ENCODE measurements at regions not wholly inside any gene's neighbourhood (a gene's known extent, or its start where the extent isn't known, plus 50 kb on each side); places are given as distances from the start of the nearest gene placed in this dataset.
A peak's percentile ranks its signal among the peaks of the same experiment; 100 is the strongest.

GRCh38 chr3:59546522-59546921, 496.7 kb upstream of the CFAP20DC start:
- no peaks in the 10 kb centered on the region for H3K9me3 ChIP-seq (ENCODE audit: control insufficient read depth, low read length)
- no peak overlapping the region for H3K27ac Mint-ChIP-seq

DNA sequence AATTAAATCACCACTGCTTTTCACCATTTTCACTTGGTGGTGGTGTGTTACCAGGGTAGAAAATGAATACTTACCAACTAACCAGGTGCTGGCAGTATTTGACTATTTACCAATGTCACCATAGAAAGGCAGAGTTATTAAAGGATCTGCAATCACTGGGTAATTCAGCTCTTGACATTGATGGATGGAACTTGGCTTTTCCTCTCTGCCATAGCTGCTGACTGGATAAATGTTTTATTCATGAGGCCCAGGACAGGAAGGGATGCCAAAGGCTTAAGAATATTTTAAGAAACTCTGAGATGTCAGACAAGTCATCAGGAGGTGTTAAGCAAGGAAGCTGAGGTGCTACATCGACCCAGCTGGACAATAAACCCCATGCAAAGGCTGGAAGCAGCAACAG, 495.5 kb upstream of the CFAP20DC start:
- H3K36me3 Mint-ChIP-seq (ENCODE audit: low read depth) = no peaks in the 10 kb centered on the region
- no peaks in the 10 kb centered on the region for H3K9me3 Mint-ChIP-seq
- H3K27me3 Mint-ChIP-seq (ENCODE audit: insufficient read depth) = no peaks in the 10 kb centered on the region
- H3K4me3 Mint-ChIP-seq = no peak overlapping the region
- Histone ChIP-seq H3K9me3 (ENCODE audit: control insufficient read depth, low read length) (no peaks in the 10 kb centered on the region), H3K4me1 (ENCODE audit: control insufficient read depth, insufficient read depth, low read length) (peaks cover 21% of the 10 kb centered on the region), H3K9ac (ENCODE audit: extremely low read depth, low read length, poor library complexity, severe bottlenecking) (no peak overlapping the region), H3K36me3 (ENCODE audit: control insufficient read depth, insufficient read depth, low read length) (no peaks in the 10 kb centered on the region), H3K27ac (ENCODE audit: low read depth, low read length) (peak overlapping the region; percentile 66), H3K27me3 (ENCODE audit: control insufficient read depth, insufficient read depth, low read length, poor library complexity, severe bottlenecking) (no peaks in the 10 kb centered on the region), H3K4me3 (ENCODE audit: low read length) (no peak overlapping the region)
- 56 to 91% methylated on average over 1 of the region's 1 CpG for WGBS, 2 experiments (ENCODE audit: insufficient coverage in 1 of 2, insufficient read length in 1 of 2)
- no peak for DNase-seq
- no peak overlapping the region for H3K27ac Mint-ChIP-seq
- TF ChIP-seq, protein P1, sequence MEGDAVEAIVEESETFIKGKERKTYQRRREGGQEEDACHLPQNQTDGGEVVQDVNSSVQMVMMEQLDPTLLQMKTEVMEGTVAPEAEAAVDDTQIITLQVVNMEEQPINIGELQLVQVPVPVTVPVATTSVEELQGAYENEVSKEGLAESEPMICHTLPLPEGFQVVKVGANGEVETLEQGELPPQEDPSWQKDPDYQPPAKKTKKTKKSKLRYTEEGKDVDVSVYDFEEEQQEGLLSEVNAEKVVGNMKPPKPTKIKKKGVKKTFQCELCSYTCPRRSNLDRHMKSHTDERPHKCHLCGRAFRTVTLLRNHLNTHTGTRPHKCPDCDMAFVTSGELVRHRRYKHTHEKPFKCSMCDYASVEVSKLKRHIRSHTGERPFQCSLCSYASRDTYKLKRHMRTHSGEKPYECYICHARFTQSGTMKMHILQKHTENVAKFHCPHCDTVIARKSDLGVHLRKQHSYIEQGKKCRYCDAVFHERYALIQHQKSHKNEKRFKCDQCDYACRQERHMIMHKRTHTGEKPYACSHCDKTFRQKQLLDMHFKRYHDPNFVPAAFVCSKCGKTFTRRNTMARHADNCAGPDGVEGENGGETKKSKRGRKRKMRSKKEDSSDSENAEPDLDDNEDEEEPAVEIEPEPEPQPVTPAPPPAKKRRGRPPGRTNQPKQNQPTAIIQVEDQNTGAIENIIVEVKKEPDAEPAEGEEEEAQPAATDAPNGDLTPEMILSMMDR (conservative IDR thresholded peaks at IDR 0.05) = no peak
- peaks cover 27% of the 10 kb centered on the region for H3K4me1 Mint-ChIP-seq

More at GRCh38 chr3:59546522-59546921, 496.7 kb upstream of the CFAP20DC start:
- Mint-ChIP-seq H3K9me3 (no peaks in the 10 kb centered on the region), H3K36me3 (ENCODE audit: low read depth) (no peaks in the 10 kb centered on the region), H3K4me3 (no peak overlapping the region), H3K4me1 (peaks cover 21% of the 10 kb centered on the region), H3K27me3 (ENCODE audit: insufficient read depth) (no peaks in the 10 kb centered on the region)
- Histone ChIP-seq H3K4me1 (ENCODE audit: control insufficient read depth, insufficient read depth, low read length) (peaks cover 21% of the 10 kb centered on the region), H3K4me3 (ENCODE audit: low read length) (no peak overlapping the region), H3K9ac (ENCODE audit: extremely low read depth, low read length, poor library complexity, severe bottlenecking) (no peak overlapping the region), H3K27me3 (ENCODE audit: control insufficient read depth, insufficient read depth, low read length, poor library complexity, severe bottlenecking) (no peaks in the 10 kb centered on the region), H3K36me3 (ENCODE audit: control insufficient read depth, insufficient read depth, low read length) (no peaks in the 10 kb centered on the region), H3K27ac (ENCODE audit: low read depth, low read length) (no peak overlapping the region)
- TF ChIP-seq, protein P1 (conservative IDR thresholded peaks at IDR 0.05) = no peak
- WGBS, 2 experiments (ENCODE audit: insufficient coverage in 1 of 2, insufficient read length in 1 of 2) = 100% methylated on average over 1 of the region's 1 CpG; no CpG with 5 or more reads in 1 of the 2 experiments
- DNase-seq = no peak

DNA sequence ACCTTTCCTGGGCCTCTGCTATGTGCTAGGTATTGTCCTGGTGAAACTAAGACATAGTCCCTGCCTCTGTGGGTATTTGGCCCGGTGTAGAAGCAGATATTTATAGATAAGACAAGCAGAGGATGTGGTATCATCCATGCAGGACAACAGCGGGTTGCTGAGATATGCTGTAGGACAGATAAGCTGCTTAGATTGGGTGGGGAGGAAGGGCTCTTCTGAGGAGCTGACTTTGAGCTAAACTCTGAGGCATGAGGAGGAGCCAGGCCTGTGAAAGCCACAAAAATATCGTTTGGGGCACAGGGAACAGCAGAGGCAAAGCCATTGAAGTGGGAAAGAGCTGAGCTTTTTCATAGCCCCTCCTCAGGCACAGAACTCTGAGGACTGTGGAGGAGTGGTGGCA, 492.5 kb upstream of the CFAP20DC start:
- no peak overlapping the region for H3K27ac Mint-ChIP-seq
- no peaks in the 10 kb centered on the region for H3K9me3 Mint-ChIP-seq
- no peak overlapping the region for H3K4me3 Mint-ChIP-seq
- H3K4me3 ChIP-seq (ENCODE audit: low read length) = no peak overlapping the region
- H3K27ac ChIP-seq (ENCODE audit: low read depth, low read length) = no peak overlapping the region
- H3K27me3 ChIP-seq (ENCODE audit: control insufficient read depth, insufficient read depth, low read length, poor library complexity, severe bottlenecking) = no peaks in the 10 kb centered on the region
- DNase-seq = no peak
- H3K9me3 ChIP-seq (ENCODE audit: control insufficient read depth, low read length) = no peaks in the 10 kb centered on the region
- H3K36me3 ChIP-seq (ENCODE audit: control insufficient read depth, insufficient read depth, low read length) = no peaks in the 10 kb centered on the region
- H3K9ac ChIP-seq (ENCODE audit: extremely low read depth, low read length, poor library complexity, severe bottlenecking) = no peak overlapping the region
- TF ChIP-seq, protein P1 (conservative IDR thresholded peaks at IDR 0.05) = no peak
- 68 to 85% methylated on average over 3 of the region's 3 CpGs for WGBS, 2 experiments (ENCODE audit: insufficient coverage in 1 of 2, insufficient read length in 1 of 2)
- H3K27me3 Mint-ChIP-seq (ENCODE audit: insufficient read depth) = no peaks in the 10 kb centered on the region
- peaks cover 19% of the 10 kb centered on the region for H3K4me1 Mint-ChIP-seq
- no peaks in the 10 kb centered on the region for H3K36me3 Mint-ChIP-seq (ENCODE audit: low read depth)
- peaks cover 22% of the 10 kb centered on the region for H3K4me1 ChIP-seq (ENCODE audit: control insufficient read depth, insufficient read depth, low read length)

Data from endodermal cell (in vitro differentiated cells).